T-helper 17 cell (primary cell): ENCODE measurements at regions not wholly inside any gene's neighbourhood (a gene's known extent, or its start where the extent isn't known, plus 50 kb on each side); places are given as distances from the start of the nearest gene placed in this dataset.
"Not testable (repeated sequence)": the region's sequence is repeated elsewhere in the genome, so short reads cannot be mapped to it uniquely, and the experiment has no call there.

Source experiments
- ATAC-seq: fragments of 150-1000 bp; cut with Tn5 transposase; 2 replicates; pipeline ENCODE4 v1.10.0; 2021; ENCODE audit warnings: mild to moderate bottlenecking, moderate library complexity
- DNase-seq, 3 donors: peaks; one replicate each; pipeline versions ENCODE4 v3.0.0 to v3.0.0-alpha.2; 2020 to 2021
- H3K9me3 ChIP-seq: one replicate; pipeline ENCODE4 v1.7.0; 2013; ENCODE audit warnings: low read length, mild to moderate bottlenecking; ENCODE audit not compliant: control insufficient read depth, poor library complexity, severe bottlenecking
- H3K27ac Mint-ChIP-seq: one replicate; pipeline ENCODE4 v1.8.0; 2022; ENCODE audit warnings: mild to moderate bottlenecking, moderate library complexity, mixed read lengths
- H3K27me3 Mint-ChIP-seq: one replicate; pipeline ENCODE4 v1.8.0; 2022; ENCODE audit warnings: mixed read lengths
- H3K36me3 Mint-ChIP-seq: one replicate; pipeline ENCODE4 v1.8.0; 2022; ENCODE audit warnings: low read depth, mixed read lengths
- H3K4me1 Mint-ChIP-seq: one replicate; pipeline ENCODE4 v1.8.0; 2022; ENCODE audit warnings: mild to moderate bottlenecking, mixed read lengths
- H3K4me3 Mint-ChIP-seq: one replicate; pipeline ENCODE4 v1.8.0; 2022; ENCODE audit warnings: mild to moderate bottlenecking, moderate library complexity, mixed read lengths

- no peak for DNase-seq
- H3K27me3 Mint-ChIP-seq, result no peaks in the 10 kb centered on the region
- ATAC-seq, result no peak
- H3K27ac Mint-ChIP-seq, result no peak overlapping the region
- peaks cover 8% of the 10 kb centered on the region for H3K4me1 Mint-ChIP-seq
- H3K36me3 Mint-ChIP-seq, result no peaks in the 10 kb centered on the region
- no peaks in the 10 kb centered on the region for H3K9me3 ChIP-seq
- no peak overlapping the region for H3K4me3 Mint-ChIP-seq
Observed at GRCh38 chr1:173333581-173333980, 126.5 kb upstream of the TNFSF4 start.

- no peaks in the 10 kb centered on the region for H3K36me3 Mint-ChIP-seq
- H3K27ac Mint-ChIP-seq, result no peak overlapping the region
- H3K4me1 Mint-ChIP-seq, result peaks cover 2% of the 10 kb centered on the region
- H3K27me3 Mint-ChIP-seq, result no peaks in the 10 kb centered on the region
- no peak overlapping the region for H3K4me3 Mint-ChIP-seq
- no peaks in the 10 kb centered on the region for H3K9me3 ChIP-seq
- DNase-seq (no peak), ATAC-seq (no peak)
Observed at GRCh38 chr1:173337126-173337525, 130.0 kb upstream of the TNFSF4 start.

DNA sequence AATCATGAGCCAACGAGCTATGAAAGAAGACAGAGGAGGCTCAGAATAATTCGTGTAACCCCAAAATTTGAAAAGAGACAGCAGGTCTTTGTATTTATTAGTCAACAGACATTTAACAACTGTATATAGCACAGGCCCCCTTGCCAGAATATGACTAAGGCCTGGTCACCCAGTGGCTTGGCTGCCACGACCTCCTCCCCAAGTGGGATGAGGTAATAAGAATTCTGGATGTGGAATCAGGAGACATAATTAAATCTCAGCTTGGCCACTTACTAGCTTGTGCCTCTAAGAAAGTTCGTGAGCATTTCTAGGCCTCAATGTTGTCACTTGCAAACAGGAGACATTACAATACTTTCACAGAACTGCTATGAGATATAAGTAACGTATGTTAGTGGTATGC, 134.2 kb upstream of the TNFSF4 start:
- H3K36me3 Mint-ChIP-seq, result peaks cover 3% of the 10 kb centered on the region
- no peak for DNase-seq
- peaks cover 2% of the 10 kb centered on the region for H3K4me1 Mint-ChIP-seq
- ATAC-seq, result no peak
- H3K4me3 Mint-ChIP-seq, result no peak overlapping the region
- H3K27ac Mint-ChIP-seq, result no peak overlapping the region
- H3K27me3 Mint-ChIP-seq, result no peaks in the 10 kb centered on the region
- H3K9me3 ChIP-seq, result no peaks in the 10 kb centered on the region

- H3K4me3 Mint-ChIP-seq, result no peak overlapping the region
- ATAC-seq, result no peak
- no peaks in the 10 kb centered on the region for H3K27me3 Mint-ChIP-seq
- no peak overlapping the region for H3K27ac Mint-ChIP-seq
- peaks cover 2% of the 10 kb centered on the region for H3K4me1 Mint-ChIP-seq
- no peak for DNase-seq
- H3K36me3 Mint-ChIP-seq, result peaks cover 3% of the 10 kb centered on the region
- no peaks in the 10 kb centered on the region for H3K9me3 ChIP-seq
Observed at GRCh38 chr1:173341971-173342370, 134.8 kb upstream of the TNFSF4 start.

DNA sequence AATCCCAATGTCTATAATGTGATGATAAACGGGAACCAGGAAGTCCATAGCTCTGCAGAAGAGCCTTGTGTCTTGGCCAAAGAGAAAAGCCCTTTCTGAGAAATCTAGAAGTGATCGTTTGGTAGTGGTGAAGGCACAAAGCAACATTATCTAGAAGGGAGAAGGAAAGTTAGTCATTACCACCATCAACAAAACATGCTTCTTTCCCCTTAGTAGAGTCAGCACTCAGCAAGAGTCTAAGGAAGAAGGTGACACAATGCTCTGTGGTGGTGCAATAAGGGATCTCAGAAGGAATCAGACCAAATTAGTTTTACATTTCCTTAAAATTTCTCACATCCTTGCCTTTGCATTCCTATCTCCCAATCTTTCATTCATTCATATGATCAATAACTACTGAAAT, 134.4 kb upstream of the PRDX6 start:
- H3K27ac Mint-ChIP-seq, result no peak overlapping the region
- H3K36me3 Mint-ChIP-seq, result peaks cover 3% of the 10 kb centered on the region
- no peaks in the 10 kb centered on the region for H3K9me3 ChIP-seq
- no peaks in the 10 kb centered on the region for H3K27me3 Mint-ChIP-seq
- ATAC-seq (no peak), DNase-seq (no peak)
- peaks cover 2% of the 10 kb centered on the region for H3K4me1 Mint-ChIP-seq
- H3K4me3 Mint-ChIP-seq, result no peak overlapping the region

GRCh38 chr1:173344034-173344743, 132.9 kb upstream of the PRDX6 start:
- Mint-ChIP-seq H3K27me3 (no peaks in the 10 kb centered on the region), H3K27ac (no peak overlapping the region)

DNA sequence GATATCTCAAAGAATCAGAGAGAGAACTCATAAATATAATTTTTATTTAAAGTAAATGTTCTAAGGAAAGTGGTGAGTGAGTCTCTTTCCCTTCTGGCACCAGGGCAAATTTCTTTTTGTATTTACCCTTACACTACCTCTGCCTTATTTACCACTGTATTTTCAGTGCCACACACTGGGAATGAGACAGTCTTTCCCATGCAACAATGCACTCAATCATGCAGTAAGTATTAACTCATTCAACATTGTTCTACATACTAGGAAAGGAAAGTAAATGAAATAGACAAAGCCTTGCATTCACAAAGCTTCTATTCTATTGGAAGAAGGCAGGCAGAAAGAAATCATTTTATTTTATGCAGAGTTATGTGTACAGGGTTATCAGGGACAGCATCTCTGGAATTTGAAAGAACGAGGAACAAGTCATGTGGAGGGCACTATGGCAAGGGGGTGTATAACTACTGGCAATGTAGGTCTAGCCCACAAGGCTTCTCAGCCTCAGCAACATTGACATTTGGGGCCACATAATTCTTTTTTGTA, 129.8 kb upstream of the PRDX6 start:
- Mint-ChIP-seq H3K27me3 (no peaks in the 10 kb centered on the region), H3K4me3 (no peak overlapping the region), H3K27ac (no peak overlapping the region), H3K36me3 (peaks cover 3% of the 10 kb centered on the region), H3K4me1 (peaks cover 2% of the 10 kb centered on the region)
- no peaks in the 10 kb centered on the region for H3K9me3 ChIP-seq
- DNase-seq (no peak), ATAC-seq (no peak)

More at GRCh38 chr1:173344034-173344743, 132.9 kb upstream of the PRDX6 start:
- ATAC-seq (no peak), DNase-seq (no peak)
- H3K9me3 ChIP-seq, result no peaks in the 10 kb centered on the region
- Mint-ChIP-seq H3K4me3 (no peak overlapping the region), H3K4me1 (peaks cover 2% of the 10 kb centered on the region), H3K36me3 (peaks cover 3% of the 10 kb centered on the region)

- not testable (repeated sequence) for H3K36me3 Mint-ChIP-seq, ATAC-seq, H3K4me3 Mint-ChIP-seq, H3K4me1 Mint-ChIP-seq, H3K9me3 ChIP-seq, H3K27ac Mint-ChIP-seq, H3K27me3 Mint-ChIP-seq, DNase-seq
Observed at GRCh38 chr1:173352635-173353034, 124.5 kb upstream of the PRDX6 start.

DNA sequence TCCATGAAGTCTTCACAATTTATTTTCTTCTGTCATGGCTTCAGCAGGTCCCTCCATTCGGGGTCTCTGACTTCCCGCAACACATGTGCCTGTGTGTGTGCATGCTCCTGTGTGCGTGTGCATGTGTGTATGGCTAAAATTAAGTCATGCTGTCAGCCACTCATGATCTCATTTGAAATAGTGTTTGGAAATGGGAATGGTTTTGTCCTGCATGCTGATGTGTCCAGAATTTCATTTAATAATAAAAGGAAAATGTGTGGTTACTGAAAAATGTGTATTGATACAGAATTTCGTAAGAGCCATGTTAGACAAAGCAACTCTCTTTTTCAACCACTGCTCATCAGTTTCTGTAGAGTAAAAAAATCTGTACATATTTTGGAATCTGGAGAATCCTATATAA, 123.8 kb upstream of the PRDX6 start:
- DNase-seq (no peak), ATAC-seq (no peak)
- H3K9me3 ChIP-seq, result no peaks in the 10 kb centered on the region
- Mint-ChIP-seq H3K36me3 (peaks cover 3% of the 10 kb centered on the region), H3K4me1 (no peaks in the 10 kb centered on the region), H3K27ac (no peak overlapping the region), H3K4me3 (no peak overlapping the region), H3K27me3 (no peaks in the 10 kb centered on the region)

GRCh38 chr1:173354937-173355280, 122.2 kb upstream of the PRDX6 start:
- no peak overlapping the region for H3K4me3 Mint-ChIP-seq
- no peak overlapping the region for H3K27ac Mint-ChIP-seq

DNA sequence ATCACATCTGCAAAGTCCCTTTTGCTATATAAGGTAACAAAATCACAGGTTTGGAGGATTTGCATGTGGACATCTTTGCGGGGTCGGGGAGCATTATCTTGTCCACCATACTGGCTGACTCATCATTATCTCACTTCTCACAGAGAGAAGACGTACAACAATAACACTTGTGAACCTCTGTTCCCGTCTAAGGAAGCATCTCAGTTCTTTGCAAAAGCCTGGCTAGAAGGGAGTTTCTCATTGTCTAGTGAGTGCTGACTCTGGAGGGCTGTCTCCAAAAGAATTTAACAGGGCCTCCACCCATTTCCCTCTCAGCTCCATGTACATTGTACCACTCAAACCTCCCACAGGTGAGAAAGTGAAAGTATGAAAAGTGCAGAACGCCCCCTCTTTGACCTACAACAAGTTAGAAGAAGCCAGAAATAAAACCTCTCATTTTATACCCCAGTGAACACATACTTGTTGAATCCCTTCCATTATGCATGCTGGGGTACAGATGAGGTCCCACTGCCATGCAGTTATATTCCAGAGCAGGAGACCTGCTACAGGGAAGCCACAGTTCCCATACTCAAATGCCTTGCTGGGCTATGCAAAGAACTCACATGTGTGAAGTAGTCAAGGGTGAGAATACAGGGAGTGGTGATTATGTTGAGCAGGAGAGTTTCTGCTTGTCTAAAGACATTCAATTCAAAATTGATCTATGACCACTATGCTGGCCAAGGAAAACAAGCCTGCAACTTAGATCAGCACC, 121.7 kb upstream of the PRDX6 start:
- Mint-ChIP-seq H3K27me3 (no peaks in the 10 kb centered on the region), H3K4me1 (peaks cover 1% of the 10 kb centered on the region), H3K4me3 (peak overlapping the region; percentile 42), H3K36me3 (peaks cover 5% of the 10 kb centered on the region), H3K27ac (no peak overlapping the region)
- DNase-seq (no peak), ATAC-seq (no peak)
- H3K9me3 ChIP-seq, result no peaks in the 10 kb centered on the region

More at GRCh38 chr1:173354937-173355280, 122.2 kb upstream of the PRDX6 start:
- no peaks in the 10 kb centered on the region for H3K27me3 Mint-ChIP-seq
- no peak for ATAC-seq
- H3K4me1 Mint-ChIP-seq, result no peaks in the 10 kb centered on the region
- H3K36me3 Mint-ChIP-seq, result peaks cover 5% of the 10 kb centered on the region
- no peak for DNase-seq
- no peaks in the 10 kb centered on the region for H3K9me3 ChIP-seq

GRCh38 chr1:173356191-173356762, 120.9 kb upstream of the PRDX6 start:
- no peak for ATAC-seq
- Mint-ChIP-seq H3K4me3 (no peak overlapping the region), H3K27ac (no peak overlapping the region), H3K36me3 (peaks cover 5% of the 10 kb centered on the region), H3K4me1 (peaks cover 6% of the 10 kb centered on the region), H3K27me3 (no peaks in the 10 kb centered on the region)
- H3K9me3 ChIP-seq, result no peaks in the 10 kb centered on the region
- no peak for DNase-seq

DNA sequence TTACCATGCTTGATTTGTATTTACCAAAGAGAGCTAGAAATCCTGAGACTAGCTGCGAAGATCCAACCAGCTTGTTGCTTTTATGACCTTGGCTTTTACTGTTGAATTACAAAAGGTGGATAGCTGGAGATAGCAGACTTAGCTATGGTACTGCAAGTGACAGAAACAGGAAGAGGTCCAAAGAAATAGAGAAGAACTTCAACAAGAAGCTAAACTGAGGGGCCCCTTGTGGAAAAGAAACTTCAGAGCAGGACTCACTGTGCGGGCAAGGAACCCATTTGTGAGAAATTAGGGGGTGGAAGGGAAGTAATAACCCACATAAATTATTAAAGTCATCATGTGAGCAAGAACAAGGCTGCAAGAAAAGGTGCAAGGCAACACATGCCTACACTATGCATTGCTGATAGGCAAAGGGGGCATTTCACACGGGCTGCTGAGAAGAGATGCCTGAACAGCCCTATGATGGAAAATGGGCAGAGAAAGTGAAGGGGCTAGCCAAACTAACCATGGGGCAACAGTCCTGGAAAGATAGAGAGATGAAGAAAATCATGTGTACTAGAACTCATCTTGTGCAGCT, 116.6 kb upstream of the PRDX6 start:
- peak overlapping the region; percentile 61 for H3K27ac Mint-ChIP-seq
- H3K4me3 Mint-ChIP-seq, result no peak overlapping the region
- H3K27me3 Mint-ChIP-seq, result no peaks in the 10 kb centered on the region
- peaks cover 9% of the 10 kb centered on the region for H3K4me1 Mint-ChIP-seq
- DNase-seq (no peak), ATAC-seq (no peak)
- no peaks in the 10 kb centered on the region for H3K9me3 ChIP-seq
- H3K36me3 Mint-ChIP-seq, result peaks cover 2% of the 10 kb centered on the region
